Thymus (tissue), 11 donors: ENCODE measurements at regions not wholly inside any gene's neighbourhood (a gene's known extent, or its start where the extent isn't known, plus 50 kb on each side); places are given as distances from the start of the nearest gene placed in this dataset.

ENCODE experiments used
- DNase-seq, 9 donors: peaks; one replicate each; pipeline ENCODE4 v3.0.0-alpha.2; 2013; ENCODE audit warnings: low spot score in 9 of 9, low read depth in 6 of 9, missing footprints in 1 of 9
- H3K27ac ChIP-seq, 2 donors: one replicate each; pipeline ENCODE4 v1.5.1; 2013; ENCODE audit warnings: control low read depth in 1 of 2, low read depth in 1 of 2, low read length in 1 of 2, mild to moderate bottlenecking in 1 of 2, moderate library complexity in 1 of 2
- H3K27me3 ChIP-seq, 2 donors: one replicate each; pipeline ENCODE4 v1.5.1; 2013; ENCODE audit warnings: low read length in 1 of 2; ENCODE audit not compliant: control insufficient read depth in 2 of 2, insufficient read depth in 1 of 2
- H3K36me3 ChIP-seq, 2 donors: one replicate each; pipeline ENCODE4 v1.5.1; 2013; ENCODE audit warnings: low read length in 1 of 2, mild to moderate bottlenecking in 1 of 2, moderate library complexity in 1 of 2; ENCODE audit not compliant: control insufficient read depth in 2 of 2, insufficient read depth in 2 of 2
- H3K4me1 ChIP-seq, 2 donors: one replicate each; pipeline ENCODE4 v1.5.1; 2013; ENCODE audit warnings: low read length in 2 of 2; ENCODE audit not compliant: control insufficient read depth in 2 of 2, insufficient read depth in 2 of 2
- H3K4me3 ChIP-seq, 2 donors: one replicate each; pipeline ENCODE4 v1.5.1; 2013; ENCODE audit warnings: low read length in 2 of 2, control low read depth in 1 of 2, mild to moderate bottlenecking in 1 of 2
- H3K9me3 ChIP-seq, 2 donors: one replicate each; pipeline ENCODE4 v1.5.1; 2013; ENCODE audit warnings: low read length in 1 of 2, mild to moderate bottlenecking in 1 of 2; ENCODE audit not compliant: control insufficient read depth in 2 of 2, insufficient read depth in 1 of 2
- WGBS: extraction: QIAGEN DNeasy Blood & Tissue Kit; methylation state at CpG from one replicate; pipeline ENCODE4 v1.1.7; 2013; 5-methylcytosine and 5-hydroxymethylcytosine counted together
- donor health status: healthy.

DNA sequence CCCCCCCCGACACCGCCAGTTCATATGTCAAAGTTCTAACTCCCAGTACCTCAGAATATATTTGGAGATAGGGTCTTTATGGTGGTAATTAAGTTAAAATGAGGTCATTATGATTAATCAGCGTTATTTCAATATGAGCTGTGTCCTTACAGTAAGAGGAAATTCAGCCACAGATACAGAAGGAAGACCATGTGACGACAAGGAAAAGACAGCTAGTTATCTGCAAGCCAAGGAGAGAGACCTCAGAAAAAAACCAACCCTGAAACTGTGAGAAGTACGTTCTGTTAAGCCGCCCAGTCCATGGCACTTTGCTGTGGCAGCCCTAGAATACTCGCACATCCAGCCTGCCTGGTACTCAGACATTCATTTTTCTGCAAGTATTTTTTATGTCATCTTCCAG is 62.3 kb upstream of the ARL8B start:
- no peaks in the 10 kb centered on the region for H3K4me1 ChIP-seq
- WGBS: 93% methylated on average over 7 of the region's 7 CpGs
- H3K9me3 ChIP-seq: no peaks in the 10 kb centered on the region
- H3K36me3 ChIP-seq: no peaks in the 10 kb centered on the region
- no peak overlapping the region for H3K27ac ChIP-seq
- H3K4me3 ChIP-seq: no peak overlapping the region
- no peaks in the 10 kb centered on the region for H3K27me3 ChIP-seq
- DNase-seq: no peak

- no peak for DNase-seq
- 65% methylated on average over 3 of the region's 3 CpGs for WGBS
- Histone ChIP-seq H3K9me3 (no peaks in the 10 kb centered on the region), H3K27ac (no peak overlapping the region), H3K27me3 (no peaks in the 10 kb centered on the region), H3K4me3 (no peak overlapping the region), H3K36me3 (no peaks in the 10 kb centered on the region), H3K4me1 (no peaks in the 10 kb centered on the region)
Measured at GRCh38 chr3:5061218-5061569, 60.9 kb upstream of the ARL8B start.

- no peak overlapping the region for H3K27ac ChIP-seq
- H3K27me3 ChIP-seq: no peaks in the 10 kb centered on the region
- H3K4me3 ChIP-seq: no peak overlapping the region
- WGBS: 98% methylated on average over 6 of the region's 6 CpGs
- no peaks in the 10 kb centered on the region for H3K4me1 ChIP-seq
- no peaks in the 10 kb centered on the region for H3K36me3 ChIP-seq
- no peak for DNase-seq
- no peaks in the 10 kb centered on the region for H3K9me3 ChIP-seq
Measured at GRCh38 chr3:5063724-5064123, 58.4 kb upstream of the ARL8B start.

- Histone ChIP-seq H3K9me3 (no peaks in the 10 kb centered on the region), H3K36me3 (no peaks in the 10 kb centered on the region), H3K27ac (no peak overlapping the region), H3K4me1 (peaks cover 0 to 3% of the 10 kb centered on the region in 2 donors), H3K4me3 (no peak overlapping the region), H3K27me3 (no peaks in the 10 kb centered on the region)
- no peak for DNase-seq
- WGBS: 92% methylated on average over 14 of the region's 14 CpGs
Measured at GRCh38 chr3:5068531-5069050, 53.5 kb upstream of the ARL8B start.

DNA sequence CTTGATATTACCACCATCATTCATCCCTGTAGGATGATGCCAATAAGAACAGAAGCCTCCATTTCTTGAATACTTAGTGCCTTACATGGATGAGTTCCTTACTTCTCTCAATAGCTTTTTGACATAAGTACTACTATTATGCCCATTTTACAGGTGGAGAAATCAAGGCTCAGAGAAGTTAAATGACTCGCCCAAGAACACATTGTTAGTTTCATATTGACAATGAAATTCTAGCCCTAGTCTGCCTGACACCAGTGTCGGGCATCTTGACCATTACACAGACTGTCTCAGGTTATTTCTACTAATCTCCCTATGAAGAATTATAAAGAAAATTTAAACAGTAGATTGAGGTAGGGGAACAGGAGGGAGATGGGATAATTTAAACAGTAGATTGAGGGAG is 52.5 kb upstream of the ARL8B start:
- Histone ChIP-seq H3K4me1 (peaks cover 0 to 3% of the 10 kb centered on the region in 2 donors), H3K27me3 (no peaks in the 10 kb centered on the region), H3K4me3 (no peak overlapping the region), H3K36me3 (no peaks in the 10 kb centered on the region), H3K27ac (no peak overlapping the region), H3K9me3 (no peaks in the 10 kb centered on the region)
- no peak for DNase-seq
- 97% methylated on average over 2 of the region's 2 CpGs for WGBS

DNA sequence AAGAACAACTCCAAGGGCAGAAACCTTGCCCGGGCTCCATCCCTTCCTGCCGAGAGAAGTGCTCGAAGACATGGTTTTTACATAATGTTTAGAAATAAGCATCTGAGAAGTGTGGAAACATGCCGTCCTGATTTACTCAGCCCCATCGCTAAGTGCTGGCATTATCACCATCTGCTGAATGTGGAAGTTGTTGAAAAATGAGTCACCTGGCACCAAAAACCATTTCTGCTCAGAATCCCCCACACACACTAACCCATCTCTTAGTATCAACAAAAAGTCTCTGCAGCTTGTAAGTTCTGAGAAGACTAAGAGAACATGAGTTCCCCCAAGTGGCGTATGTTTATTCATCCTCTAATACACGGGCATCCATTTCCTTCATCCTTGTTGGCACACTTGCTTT is 51.0 kb upstream of the ARL8B start:
- Histone ChIP-seq H3K9me3 (no peaks in the 10 kb centered on the region), H3K4me3 (no peak overlapping the region), H3K27ac (no peak overlapping the region), H3K36me3 (no peaks in the 10 kb centered on the region), H3K27me3 (no peaks in the 10 kb centered on the region), H3K4me1 (peaks cover 0 to 3% of the 10 kb centered on the region in 2 donors)
- 83% methylated on average over 7 of the region's 7 CpGs for WGBS
- no peak for DNase-seq

DNA sequence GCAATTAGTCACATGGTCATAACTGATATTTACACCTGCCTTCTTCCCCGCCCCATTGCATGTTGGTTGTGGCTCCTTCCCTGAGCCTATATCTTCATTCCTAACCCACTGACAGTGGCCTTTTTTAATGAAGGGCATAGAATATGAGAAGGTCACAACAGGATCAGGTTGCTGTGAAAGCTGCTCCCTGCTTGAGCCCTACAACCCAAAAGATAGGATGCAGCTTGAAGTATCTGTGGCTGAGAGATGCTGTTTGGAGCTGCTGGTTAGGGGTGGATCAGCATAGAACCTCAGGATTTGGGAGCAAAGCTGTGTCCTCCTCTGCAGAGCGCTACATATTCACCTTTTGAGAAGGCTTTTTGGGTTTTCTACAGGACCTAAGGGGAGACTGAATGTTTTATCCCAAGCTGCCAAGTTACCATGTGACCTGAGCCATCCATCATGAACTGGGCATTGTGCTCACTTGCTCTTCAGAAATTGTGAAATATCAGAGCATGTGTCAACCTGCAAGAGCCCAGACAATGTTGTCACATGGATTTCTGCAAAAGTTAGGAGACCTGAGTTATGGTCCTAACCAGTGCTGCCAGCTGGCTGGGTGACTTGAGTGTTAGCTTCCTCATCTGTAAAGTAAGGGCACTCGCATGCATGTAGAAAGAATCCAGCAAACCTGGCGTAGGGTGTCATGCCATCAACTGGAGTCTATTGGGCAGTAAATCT is 49.8 kb upstream of the ARL8B start:
- Histone ChIP-seq H3K4me3 (no peak overlapping the region), H3K9me3 (no peaks in the 10 kb centered on the region), H3K27ac (no peak overlapping the region), H3K36me3 (no peaks in the 10 kb centered on the region), H3K27me3 (no peaks in the 10 kb centered on the region), H3K4me1 (peaks cover 0 to 3% of the 10 kb centered on the region in 2 donors)
- peak in 1 of 9 donors; percentile 11 for DNase-seq
- 94% methylated on average over 4 of the region's 4 CpGs for WGBS
